ENCODE measurements at regions not wholly inside any gene's neighbourhood (a gene's known extent, or its start where the extent isn't known, plus 50 kb on each side); places are given as distances from the start of the nearest gene placed in this dataset.
"Not testable (repeated sequence)": the region's sequence is repeated elsewhere in the genome, so short reads cannot be mapped to it uniquely, and the experiment has no call there.

DNA sequence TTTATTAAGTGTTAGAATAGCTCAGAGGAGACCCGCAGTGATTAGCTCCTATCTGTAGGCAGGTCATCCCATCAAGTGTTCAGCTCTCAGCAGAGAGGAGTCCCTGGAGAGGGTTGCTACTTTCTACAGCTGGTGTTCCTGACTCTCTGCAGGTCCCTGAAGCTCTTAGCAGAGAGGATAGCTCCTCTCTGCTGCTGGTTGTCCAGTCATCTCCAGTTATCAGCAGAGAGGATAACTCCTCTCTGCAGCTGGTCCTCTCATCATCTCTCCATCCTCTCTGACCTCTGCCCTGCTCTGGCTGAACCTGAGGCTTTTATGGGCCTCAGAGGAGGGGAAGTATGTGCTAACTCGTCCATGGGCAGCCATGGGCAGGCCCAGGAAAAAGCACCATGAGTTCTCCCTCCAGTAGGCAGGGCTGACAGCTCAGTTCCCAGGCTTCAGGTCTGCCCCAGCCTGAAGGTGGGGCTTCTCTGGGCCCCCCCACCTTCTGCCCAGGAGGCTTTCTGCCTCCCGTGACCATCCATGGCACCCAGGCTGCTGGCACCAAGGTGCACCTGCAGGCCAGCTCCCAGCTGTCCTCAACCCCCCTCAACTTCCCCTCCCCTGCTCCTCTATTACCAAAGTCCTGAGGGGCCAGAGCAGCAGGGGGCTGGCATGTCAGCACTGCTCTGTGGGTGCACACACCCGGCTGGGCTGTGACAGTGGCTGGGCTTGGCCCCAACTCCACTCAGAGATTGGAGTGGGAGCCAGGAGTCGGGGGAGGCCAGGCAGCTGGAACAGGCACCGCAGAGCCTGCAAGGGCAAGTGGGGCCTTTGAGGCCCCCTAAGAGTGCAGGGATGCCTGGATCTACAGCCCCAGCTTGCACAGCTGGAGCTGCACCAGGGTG, 98.9 kb upstream of the FRMD4B start:
- no peak overlapping the region for H3K27ac ChIP-seq
- TF ChIP-seq, protein P1, sequence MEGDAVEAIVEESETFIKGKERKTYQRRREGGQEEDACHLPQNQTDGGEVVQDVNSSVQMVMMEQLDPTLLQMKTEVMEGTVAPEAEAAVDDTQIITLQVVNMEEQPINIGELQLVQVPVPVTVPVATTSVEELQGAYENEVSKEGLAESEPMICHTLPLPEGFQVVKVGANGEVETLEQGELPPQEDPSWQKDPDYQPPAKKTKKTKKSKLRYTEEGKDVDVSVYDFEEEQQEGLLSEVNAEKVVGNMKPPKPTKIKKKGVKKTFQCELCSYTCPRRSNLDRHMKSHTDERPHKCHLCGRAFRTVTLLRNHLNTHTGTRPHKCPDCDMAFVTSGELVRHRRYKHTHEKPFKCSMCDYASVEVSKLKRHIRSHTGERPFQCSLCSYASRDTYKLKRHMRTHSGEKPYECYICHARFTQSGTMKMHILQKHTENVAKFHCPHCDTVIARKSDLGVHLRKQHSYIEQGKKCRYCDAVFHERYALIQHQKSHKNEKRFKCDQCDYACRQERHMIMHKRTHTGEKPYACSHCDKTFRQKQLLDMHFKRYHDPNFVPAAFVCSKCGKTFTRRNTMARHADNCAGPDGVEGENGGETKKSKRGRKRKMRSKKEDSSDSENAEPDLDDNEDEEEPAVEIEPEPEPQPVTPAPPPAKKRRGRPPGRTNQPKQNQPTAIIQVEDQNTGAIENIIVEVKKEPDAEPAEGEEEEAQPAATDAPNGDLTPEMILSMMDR (conservative IDR thresholded peaks at IDR 0.05), result no peak

DNA sequence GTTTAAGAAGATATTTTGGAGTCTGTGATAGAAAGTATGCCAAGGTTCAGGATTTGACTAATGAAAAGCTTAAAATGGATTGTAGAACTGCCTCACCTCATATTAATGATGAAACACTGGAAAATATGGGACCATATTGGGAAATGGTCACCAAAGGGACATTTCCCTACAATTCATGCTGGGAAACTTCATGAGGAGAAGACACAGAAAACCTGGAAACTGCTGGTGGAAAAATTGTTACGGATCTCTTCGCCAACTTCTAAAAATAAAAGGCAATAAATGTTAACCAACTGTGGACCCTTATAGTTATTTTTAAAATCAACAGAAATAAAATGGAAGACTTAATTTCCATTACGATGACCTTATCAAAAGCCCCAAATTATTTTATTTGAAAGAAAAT, 97.6 kb upstream of the FRMD4B start:
- H3K27ac ChIP-seq, result no peak overlapping the region
- TF ChIP-seq, protein P1 (conservative IDR thresholded peaks at IDR 0.05), result no peak

DNA sequence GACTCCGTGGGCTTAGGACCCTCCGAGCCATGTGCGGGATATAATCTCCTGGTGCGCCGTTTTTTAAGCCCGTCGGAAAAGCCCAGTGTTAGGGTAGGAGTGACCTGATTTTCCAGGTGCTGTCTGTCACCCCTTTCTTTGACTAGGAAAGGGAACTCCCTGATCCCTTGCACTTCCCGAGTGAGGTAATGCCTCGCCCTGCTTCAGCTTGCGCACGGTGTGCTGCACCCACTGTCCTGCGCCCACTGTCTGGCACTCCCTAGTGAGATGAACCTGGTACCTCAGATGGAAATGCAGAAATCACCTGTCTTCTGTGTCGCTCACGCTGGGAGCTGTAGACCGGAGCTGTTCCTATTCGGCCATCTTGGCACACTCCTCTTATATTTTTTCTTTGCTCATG, 95.1 kb upstream of the FRMD4B start:
- not testable (repeated sequence) for H3K27ac ChIP-seq

DNA sequence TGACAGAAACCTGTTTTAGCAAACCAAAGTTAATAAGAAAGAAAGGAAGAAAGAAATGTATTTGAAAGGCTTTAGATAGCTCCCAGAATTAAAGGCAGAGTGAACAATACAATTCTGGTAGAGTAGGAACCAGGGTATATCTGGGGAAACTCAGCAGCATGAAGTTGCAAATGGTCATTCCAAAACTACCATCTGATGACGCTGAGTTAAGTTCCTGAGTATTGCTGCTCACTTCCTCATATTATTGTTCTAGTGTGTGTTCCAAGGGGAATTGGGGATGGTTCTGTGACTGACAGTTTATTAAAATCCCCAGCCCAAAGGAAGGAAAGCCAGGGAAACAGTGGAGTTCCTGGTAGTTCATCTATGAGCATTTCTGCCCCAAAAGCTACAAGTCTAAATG, 88.3 kb upstream of the FRMD4B start:
- no peak overlapping the region for H3K27ac ChIP-seq
- TF ChIP-seq, protein P1 (conservative IDR thresholded peaks at IDR 0.05), result no peak

DNA sequence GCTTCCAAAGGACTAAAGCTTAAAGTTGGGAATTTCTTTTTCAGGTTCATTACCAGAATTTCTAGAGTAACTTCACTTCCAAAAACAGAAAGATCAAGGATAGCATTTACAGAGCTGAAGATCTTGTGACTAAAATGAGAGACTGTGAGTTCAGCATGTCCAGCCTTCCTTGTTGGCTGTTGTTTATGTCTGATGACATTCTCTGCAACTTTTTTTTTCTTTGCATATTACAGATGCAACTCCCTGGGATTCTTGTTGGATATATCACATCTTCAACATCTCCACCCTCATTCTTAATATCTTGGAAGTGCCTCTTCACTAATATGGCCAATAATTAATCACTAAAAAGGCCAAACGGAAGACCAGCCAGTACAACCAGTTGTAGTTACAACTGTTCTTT, 86.2 kb upstream of the FRMD4B start:
- TF ChIP-seq, protein P1 (conservative IDR thresholded peaks at IDR 0.05), result no peak
- H3K27ac ChIP-seq, result no peak overlapping the region

DNA sequence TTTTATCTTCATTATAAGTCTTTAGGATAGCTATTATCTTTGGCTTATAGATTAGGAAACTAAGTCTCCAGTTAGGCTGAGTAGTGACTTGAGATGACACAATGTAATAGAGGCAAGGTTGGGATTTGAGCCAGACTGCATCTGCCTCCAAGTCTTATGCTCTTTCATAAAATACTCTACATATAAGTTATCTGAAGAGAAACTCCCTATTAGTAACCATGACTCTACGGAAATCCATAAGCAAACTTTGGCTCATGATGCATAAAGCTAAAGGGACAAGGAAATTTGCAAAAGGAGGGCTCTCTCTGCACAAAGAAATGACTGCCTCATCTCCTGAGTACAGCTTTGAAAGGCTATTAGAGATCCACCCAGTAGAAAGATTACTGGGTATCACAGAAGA, 77.6 kb upstream of the FRMD4B start:
- no peak overlapping the region for H3K27ac ChIP-seq
- TF ChIP-seq, protein P1 (conservative IDR thresholded peaks at IDR 0.05), result no peak

DNA sequence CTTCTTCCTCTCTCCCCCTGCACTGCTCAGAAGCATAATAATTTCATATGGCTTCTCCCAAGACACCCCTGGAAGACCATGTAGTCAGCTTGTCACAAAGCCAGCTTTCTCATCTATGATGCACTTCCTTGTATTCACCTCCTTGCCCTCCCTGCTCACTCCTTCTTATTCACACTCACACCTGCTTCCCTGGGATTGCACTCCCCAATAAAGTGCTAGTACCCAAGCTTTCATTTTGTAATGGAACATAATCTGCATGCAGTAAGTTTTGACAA, 76.9 kb upstream of the FRMD4B start:
- TF ChIP-seq, protein P1 (conservative IDR thresholded peaks at IDR 0.05), result no peak
- H3K27ac ChIP-seq, result no peak overlapping the region

DNA sequence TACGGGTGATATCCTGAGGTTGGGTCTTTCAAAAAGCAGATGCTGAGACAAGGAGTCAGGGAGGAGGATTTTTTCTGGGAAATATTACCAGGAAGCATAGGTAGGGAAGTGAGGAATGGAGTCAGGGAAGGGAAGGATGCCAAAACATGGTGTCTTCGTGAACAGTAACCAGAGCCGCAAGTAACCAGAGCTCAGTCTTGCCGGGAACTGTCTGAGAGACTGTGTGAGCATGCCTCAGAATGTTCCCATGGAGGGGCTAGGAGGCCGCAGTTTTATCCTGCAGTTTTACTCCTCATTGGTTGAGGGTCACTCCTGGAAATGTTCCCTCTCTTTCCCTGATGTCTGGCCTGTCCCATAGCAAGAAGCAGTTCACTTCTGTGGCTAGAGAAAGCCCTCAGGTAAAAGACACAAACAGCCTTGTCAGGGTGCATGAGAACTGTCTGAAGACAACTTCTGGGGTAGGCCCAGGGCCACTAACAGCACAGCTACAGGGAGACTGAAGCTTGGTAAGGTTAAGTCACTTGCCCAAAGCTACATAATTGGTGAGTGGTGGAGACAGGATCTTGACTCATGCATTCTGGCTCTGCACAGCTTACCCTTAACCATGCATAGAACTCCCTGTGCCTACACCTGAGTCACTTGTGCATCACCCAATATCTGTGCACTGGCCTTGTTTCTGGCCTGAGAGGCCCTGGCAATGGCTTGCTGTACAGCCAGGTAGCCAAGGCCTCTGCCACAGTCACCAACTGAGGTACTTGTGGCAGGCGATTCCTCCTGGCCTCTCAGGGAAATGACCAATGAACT, 76.3 kb upstream of the FRMD4B start:
- H3K27ac ChIP-seq, result no peak overlapping the region
- TF ChIP-seq, protein P1 (conservative IDR thresholded peaks at IDR 0.05), result no peak

Measured in VCaP (cell line).